Erythroblast (primary cell): ENCODE measurements at regions not wholly inside any gene's neighbourhood (a gene's known extent, or its start where the extent isn't known, plus 50 kb on each side); places are given as distances from the start of the nearest gene placed in this dataset.

Experiments
- GATA1 ChIP-seq: IDR thresholded peaks from 2 replicates; pipeline ENCODE4 v1.6.1; 2011; ENCODE audit warnings: low read depth, mild to moderate bottlenecking, control low read depth, low read length, moderate library complexity
- POLR2A ChIP-seq: IDR thresholded peaks from 2 replicates; pipeline ENCODE4 v1.6.1; 2011; ENCODE audit warnings: mild to moderate bottlenecking, low read length

- TF ChIP-seq POLR2A (no peak), GATA1 (no peak)
Measured at GRCh38 chr10:55929291-55929690, 431.8 kb downstream of the ZWINT start.
